GM19324 (cell line): ENCODE measurements at regions not wholly inside any gene's neighbourhood (a gene's known extent, or its start where the extent isn't known, plus 50 kb on each side); places are given as distances from the start of the nearest gene placed in this dataset.
"Not testable (repeated sequence)": the region's sequence is repeated elsewhere in the genome, so short reads cannot be mapped to it uniquely, and the experiment has no call there.

Experiments used
- ATAC-seq: cut with Tn5 transposase; IDR thresholded peaks from one replicate; pipeline ENCODE4 v1.9.1; 2021; ENCODE audit warnings: mild to moderate bottlenecking, moderate library complexity; ENCODE audit not compliant: unreplicated experiment, low FRiP score

DNA sequence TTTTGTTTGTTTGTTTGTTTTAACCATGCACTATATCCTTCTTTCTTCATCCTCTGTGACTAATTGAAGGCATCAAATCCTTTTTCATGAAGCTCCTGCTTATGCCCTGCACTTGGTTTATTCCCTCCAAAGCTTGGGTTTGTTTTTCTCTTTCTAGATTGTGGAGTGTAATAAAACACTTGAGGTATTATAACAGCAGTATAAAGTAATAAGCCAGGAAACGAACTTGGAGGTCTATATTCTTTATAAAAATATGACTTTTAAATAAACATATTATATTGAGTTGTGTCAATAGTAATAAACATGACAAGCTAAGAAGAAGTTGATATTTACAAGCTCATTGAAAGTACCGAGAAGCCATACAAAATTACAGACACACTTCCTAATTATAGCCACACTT, 659.4 kb downstream of the RFPL4B start:
- ATAC-seq: no peak

DNA sequence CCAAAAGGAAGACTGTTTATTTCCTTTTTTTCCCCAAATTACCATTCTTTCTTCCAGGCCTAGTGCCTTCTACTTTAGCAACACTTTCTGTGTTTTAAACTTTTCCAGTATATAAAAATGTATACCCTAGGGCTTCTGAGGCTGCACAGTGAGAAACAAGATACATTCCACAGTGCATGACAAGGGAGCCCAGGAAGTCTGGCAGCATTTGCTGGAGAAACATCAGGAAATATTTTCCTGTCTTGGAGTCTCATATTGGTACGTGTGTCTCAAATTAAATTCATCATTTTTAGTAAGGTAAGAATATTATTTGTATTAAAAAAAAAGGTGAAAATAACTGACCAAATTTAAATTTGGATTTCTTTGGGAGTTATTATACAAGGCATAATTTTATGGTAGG, 662.6 kb downstream of the RFPL4B start:
- ATAC-seq: no peak

DNA sequence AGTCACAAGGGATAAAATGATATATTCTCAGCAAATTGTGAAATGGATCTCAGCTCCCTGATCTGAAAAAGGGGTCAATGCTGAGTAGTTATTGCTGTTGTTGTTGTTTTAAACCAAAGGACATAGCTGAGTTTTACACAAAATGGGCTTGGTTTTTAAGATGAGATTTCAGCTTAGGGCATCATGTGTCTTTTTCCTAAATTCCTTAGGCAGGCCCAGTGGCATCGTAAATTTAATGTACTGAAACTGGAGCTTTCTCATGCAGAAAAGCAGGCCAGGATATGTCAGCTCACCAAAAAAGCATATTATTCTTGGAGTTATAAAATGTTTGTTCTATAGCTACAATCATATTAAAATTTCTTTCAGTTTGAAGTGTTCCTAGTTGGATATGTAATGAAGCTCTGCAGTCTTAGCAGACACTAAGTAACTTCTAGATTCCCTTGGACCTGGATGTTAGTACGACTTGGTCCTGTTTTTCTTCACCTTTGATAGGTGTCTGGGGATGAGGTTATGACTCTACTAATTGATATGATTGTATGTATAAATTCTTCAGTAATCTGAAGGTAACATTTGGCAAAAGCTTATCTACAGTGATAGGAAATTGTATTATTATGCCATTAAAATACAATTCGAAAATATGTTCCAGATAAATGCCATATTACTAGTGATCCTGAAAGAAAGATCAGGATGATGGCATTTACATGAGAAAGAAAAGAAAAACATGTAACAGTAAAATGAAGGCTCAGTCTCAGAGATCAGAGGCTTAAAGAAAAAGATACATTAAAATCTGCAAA, 663.3 kb downstream of the RFPL4B start:
- ATAC-seq: no peak

DNA sequence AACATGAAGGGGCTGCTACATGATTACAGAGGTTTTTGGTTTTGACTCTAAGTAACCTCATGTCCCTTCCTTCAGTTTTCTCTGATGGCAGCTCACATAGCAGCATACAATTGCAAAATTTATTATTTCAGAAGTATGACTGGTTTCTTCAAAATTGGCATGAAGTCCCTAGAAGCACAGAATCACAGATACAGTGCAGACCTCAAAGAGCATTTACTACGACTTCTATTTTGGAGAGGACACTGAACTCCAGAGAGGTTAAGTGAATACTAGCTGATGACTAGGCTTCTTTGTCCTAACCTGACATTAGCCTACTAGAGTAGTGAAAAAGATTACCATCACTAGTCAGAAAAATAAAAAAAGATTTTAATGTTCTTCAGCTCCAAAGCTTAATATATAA, 664.3 kb downstream of the RFPL4B start:
- no peak for ATAC-seq

DNA sequence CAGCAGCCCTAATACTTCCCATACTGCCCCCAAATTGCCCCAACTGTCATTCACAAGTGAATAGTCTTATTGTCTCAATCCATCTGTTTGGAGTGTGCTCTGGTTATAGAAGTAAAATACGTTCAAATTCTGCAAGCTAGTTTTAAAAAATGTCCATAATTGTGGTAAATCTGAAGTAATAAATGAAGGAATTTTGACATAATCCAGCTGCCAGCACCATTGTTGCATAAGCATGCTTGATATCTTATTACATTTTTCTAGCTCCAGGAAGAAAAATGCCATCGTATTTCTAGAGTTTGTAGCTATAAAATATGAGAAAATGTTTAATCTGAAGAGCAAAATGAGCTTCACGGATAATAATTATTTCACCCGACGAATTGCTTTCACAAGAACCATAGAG, 664.7 kb downstream of the RFPL4B start:
- no peak for ATAC-seq

DNA sequence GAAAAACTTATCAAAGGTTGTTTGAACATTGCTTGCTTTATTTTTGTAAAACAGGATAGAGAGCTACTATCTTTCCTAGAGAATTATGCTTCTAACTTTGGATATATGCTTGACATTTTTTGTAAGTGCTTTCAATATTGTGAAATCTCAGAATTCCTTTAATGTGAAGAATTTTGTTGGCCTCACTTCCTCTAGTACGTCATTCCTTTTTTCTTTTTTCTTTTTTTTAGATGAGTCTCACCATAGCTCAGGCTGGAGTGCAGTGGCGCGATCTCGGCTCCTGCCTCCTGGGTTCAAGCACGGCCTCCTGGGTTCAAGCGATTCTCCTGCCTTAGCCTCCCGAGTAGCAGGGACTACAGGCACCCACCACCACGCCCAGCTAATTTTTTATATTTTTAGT, 668.1 kb downstream of the RFPL4B start:
- no peak for ATAC-seq

DNA sequence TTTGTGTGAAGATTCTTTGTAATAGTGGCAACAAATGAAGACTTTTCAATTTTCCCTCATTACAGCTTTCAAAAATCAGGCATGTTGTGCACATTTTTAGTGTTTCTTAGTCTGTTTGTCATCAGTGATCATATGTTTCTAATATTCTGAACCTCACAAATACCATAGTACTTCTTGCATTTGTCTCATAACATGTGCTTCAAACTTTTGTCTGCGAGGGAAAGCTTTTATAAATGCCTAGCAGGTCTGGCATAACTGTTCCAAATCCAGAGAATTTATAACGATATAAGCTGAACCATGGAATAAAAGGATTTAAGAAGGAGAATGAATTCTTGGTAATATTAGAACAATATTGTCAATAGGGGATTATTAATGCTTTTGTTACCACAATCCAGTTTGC, 670.2 kb downstream of the RFPL4B start:
- ATAC-seq: no peak

DNA sequence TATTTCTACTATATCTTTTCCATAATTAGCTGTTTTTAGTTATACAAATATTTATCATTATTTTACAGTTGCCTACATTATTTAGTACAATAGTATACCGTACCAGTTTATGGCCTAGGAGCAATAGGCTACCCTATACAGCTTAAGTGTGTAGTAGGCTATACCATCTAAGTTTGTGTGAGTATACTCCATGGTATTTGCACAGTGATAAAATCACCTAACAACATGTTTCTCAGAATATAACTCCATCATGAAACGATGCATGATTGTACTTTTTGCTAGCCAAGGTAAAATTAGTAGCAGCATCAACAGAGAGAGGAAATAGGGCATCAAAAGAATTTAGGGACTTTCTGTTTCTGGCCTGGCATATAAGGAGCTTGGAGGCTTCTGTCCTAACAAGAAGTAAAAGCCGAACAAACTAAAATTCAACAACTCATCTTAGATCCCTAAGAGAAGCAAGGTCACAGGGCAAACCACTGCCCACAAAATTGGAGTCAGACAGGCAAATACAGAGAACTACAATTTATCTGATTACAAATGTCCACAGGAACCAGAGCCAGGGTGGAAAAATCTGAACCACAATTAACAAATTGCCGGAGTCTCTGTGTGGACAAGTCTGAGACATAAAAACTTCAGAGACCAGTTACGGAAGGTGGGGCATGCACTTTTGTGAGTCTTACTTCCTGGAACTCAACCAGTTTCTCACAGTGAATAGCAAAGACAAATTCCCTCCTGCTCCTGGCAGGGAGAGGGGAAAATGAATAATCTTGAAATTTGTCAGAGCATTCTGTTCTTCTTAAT, 671.4 kb downstream of the RFPL4B start:
- no peak for ATAC-seq

DNA sequence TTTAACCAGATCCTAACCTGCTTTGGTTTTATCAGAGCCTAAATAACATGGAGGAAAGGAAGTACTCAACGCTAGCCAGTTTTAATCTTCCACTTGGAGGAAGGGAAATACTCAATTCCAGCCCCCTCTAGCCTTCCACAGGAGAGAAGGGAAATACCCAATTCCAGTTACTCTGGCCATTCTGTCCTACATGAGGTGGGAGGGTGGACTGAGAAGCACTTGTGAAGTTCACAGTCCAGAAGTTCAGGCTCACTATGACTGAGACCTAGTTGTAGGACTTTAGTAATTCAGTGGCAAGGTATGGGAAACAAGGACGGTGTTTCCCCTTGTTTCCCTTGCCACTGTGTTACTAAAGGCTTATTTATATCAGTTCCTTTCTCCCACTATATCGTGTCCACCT, 672.0 kb downstream of the RFPL4B start:
- ATAC-seq: no peak

DNA sequence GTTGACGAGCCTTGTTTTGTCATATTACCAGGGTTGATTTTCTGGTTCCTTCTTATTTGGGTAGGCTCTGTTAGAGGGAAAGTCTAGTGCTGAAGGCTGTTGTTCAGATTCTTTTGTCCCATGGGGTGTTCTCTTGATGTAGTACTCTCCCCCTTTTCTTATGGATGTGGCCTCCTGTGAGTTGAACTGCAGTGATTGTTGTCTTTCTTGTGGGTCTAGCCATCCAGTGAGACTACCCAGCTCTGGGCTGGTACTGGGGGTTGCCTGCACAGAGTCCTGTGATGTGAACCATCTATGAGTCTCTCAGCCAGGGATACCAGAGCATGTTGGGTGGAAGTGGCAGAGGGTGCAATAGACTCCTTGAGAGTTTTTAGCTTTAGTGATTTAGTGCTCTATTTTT, 680.6 kb downstream of the RFPL4B start:
- no peak for ATAC-seq

DNA sequence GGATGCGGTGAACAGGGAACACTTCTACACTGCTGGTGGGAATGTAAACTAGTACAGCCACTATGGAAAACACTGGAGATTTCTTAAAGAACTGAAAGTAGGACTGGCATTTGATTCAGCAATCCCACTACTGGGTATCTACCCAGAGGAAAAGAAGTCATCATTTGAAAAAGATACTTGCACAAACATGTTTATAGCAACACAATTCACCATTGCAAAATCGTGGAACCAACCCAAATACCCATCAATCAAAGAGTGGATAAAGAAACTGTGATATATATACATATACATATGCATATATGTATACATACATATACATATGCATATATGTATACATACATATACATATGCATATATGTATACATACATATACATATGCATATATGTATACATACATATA, 682.0 kb downstream of the RFPL4B start:
- ATAC-seq: not testable (repeated sequence)

DNA sequence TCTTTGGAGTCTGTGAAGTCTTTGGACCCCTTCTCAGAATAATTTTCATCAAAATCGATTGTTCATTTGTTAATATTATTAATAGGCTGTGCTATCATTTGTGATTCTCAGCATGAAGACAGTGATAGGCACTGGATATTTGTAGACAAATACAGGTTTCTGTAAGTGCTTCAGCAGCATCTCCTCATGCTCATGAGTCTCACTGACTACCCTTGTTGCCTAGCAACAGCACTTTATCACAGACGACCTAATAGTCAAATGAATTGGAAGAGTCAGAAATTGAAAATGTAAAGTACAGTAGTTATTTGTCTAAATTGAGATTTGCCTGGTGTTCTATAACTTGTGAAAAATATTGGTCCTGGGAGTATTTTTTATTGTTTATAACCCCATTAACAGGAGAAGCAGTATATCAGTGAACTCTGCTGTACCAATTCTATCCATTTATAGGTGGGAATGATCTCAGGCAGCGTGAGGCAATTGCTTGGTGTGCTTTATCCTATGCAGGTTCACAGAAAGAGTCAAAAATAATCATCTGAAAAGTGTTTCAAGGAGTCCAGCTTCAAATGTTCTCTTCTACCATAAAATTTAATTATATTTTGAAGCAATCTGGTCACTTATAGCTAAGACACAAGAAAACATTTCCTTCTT, 684.6 kb downstream of the RFPL4B start:
- no peak for ATAC-seq

DNA sequence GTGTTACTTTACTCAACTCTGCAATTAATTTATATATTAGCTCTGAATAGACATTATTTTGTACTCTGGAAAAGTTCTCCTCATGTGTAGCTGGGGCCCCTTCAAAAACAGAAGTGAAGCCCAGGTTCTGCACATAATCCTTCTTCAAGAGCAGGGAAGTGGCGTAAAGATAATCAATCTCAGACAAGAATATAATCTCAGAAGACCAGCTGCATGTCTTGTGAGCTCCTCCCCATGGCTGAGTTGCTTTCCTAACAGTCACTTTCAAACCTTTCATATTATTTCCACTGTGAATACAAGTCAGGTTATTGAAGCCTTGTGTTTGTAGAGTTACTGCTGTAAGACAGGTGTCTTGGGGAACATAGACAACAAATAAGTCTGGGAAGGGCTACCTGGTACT, 691.9 kb downstream of the RFPL4B start:
- no peak for ATAC-seq

DNA sequence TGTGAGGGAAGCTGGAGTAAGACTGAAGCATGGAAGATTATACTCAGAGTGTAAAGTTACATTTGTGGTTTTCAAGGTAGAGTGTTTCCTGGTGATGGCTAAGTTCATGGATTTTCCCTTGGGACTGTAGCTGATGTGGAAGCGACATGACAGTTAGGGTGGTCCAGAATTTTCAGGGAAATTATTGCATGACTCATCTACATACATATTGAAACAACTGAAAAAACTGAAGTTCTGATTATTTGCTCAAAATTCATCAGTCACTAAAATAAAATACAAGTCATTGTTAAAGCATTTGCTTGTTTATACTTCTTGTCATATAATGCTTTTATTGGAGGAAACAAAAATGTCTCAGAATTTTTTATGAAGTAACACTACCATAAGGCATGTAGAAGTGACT, 700.0 kb downstream of the RFPL4B start:
- no peak for ATAC-seq

DNA sequence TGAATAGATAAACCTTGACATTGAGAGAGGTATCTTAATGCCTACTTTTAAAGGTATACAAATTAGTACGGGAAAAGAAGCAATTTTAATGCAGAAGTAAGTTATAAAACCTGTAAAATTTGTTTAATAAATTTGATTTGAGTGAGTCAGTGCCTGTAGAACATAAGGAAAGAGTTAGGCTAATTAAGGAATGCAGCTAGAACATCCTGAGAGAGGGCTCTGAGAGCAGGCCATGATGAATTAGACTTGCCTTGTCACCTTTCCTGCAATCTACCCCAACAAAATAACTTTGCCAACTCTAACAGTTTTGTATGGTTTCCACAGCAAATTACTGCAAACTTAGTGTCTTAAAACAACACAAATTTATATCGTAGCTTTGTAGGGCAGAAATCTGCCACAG, 700.8 kb downstream of the RFPL4B start:
- ATAC-seq: no peak

DNA sequence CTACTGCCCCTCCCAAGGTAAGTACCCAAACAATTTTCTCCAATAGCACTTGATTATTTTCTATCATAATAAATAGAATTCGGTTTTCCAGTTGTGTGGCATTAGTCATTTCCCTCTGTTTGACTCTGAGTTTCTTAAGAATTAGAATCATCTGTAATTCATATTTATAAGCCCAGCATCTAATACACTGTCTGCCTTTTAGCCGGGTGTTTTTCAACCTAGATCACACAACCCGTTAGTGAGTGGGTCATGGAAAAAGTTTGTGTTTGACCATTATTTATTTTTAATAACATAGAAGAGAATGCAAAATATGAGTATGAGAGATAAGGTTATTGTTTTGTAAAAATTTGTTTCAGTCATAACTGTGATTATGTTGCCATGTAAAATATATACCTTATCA, 701.6 kb downstream of the RFPL4B start:
- ATAC-seq: no peak

DNA sequence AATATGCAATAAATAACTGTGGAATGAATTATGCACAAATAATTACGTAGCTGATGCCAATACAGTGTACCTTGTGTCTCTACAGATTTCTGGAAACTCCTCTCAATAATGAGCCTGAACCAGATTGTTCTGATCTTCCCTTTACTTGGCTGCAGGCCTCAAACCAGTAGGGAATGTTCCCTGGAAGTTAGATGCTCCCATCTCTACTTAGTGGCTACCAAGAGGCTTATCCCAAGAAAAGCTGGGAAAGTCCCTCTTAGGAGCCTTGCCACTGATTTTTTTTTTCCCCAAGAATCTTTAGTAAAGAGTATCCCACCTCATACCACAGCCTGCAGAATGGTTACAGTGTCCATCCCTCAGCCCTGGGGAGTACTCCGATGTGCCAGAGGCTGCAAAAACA, 702.1 kb downstream of the RFPL4B start:
- no peak for ATAC-seq

DNA sequence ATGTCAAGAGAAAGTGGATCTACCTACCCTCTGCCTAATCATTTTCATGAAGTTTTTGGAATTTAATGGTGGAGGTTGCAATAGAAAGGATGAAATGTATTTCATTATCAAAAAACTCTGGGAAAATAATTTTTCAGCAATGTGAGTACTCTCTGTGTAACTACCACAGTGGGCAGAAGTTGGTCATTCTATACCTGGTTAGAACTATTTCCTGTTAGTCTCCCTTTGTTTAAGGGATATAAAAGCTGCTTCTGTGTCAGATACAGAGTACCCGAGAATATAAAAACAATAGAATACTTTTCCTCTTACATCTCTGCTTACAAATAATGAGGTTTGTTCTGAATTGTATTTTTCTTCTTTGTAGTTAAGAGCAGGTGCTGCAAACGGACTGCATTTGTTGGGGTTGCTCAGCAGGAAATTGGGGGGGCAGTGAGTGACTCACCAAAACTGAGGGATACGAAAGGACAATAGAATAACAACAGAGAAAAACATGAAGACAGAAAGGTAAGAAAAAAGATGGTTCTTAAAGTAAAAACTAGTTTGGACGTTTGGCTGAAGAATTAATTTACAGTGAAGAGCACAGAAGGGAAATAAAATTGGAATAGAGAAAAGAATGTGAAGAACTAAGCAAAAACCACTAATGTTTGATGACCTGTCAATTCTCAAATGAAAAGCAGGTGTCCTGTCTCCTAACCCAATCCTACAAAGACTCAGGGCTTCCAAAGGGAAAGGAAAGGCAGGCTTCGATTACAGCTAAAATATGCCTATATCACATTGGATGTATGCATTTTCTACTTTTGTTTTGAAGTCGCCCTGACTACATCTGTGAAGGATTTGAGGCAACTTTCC, 703.1 kb downstream of the RFPL4B start:
- no peak for ATAC-seq

DNA sequence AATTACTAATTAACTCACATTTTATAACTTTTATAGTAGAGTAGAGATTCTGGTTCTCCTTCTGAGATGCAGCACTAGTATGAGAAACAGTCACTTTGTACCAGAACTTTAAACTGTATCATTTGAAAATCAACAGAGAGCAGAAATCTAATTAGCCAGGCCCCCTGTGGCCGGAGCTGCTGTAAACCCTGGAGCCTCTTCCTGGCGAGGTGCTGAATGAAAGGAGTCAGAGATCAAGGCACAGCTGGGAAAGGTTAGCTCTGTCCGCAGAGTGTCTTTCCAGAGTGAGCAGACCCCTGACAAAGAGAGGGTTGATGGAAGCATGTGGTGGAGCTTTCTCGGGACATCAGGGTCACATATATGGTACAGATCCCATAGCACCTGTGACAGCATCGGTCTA, 703.8 kb downstream of the RFPL4B start:
- ATAC-seq: no peak

DNA sequence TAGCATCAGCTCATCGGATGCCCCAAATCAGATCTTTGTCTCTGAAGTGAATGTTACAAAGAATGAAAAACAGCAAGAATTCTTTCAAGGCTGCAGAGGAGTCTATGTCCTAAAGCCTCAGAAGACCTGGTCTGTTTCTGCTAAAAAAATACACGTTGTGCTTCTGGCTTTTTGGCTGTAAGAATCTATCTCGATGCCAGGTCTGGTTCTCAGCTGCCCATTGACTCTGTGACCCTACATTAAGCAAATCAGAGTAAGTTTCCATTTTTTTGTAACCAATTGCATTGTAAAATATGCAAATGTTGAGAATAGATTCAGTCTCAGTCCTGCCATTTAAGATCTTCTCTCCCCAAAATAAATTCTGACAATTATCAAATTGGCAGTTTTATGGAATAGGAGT, 705.4 kb downstream of the RFPL4B start:
- ATAC-seq: no peak

DNA sequence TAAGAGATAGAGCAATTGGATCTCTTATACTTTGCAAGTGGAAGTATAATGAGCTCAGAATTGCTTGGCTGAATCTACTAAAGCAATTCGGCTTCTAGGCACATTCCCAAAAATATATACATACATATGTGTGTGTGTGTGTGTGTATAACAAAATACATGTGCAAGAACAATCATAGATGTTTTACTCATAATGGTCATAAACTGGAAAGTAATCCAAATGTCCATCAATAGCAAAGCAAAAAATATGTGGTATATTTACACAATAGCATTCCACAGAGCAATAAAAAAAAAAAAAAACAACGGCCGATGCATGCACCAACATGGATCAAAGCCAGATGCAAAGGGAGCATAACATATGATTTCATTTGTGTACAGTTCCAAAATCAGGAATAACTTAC, 707.9 kb downstream of the RFPL4B start:
- ATAC-seq: no peak
